ENCODE measurements at regions not wholly inside any gene's neighbourhood (a gene's known extent, or its start where the extent isn't known, plus 50 kb on each side); places are given as distances from the start of the nearest gene placed in this dataset.

DNA sequence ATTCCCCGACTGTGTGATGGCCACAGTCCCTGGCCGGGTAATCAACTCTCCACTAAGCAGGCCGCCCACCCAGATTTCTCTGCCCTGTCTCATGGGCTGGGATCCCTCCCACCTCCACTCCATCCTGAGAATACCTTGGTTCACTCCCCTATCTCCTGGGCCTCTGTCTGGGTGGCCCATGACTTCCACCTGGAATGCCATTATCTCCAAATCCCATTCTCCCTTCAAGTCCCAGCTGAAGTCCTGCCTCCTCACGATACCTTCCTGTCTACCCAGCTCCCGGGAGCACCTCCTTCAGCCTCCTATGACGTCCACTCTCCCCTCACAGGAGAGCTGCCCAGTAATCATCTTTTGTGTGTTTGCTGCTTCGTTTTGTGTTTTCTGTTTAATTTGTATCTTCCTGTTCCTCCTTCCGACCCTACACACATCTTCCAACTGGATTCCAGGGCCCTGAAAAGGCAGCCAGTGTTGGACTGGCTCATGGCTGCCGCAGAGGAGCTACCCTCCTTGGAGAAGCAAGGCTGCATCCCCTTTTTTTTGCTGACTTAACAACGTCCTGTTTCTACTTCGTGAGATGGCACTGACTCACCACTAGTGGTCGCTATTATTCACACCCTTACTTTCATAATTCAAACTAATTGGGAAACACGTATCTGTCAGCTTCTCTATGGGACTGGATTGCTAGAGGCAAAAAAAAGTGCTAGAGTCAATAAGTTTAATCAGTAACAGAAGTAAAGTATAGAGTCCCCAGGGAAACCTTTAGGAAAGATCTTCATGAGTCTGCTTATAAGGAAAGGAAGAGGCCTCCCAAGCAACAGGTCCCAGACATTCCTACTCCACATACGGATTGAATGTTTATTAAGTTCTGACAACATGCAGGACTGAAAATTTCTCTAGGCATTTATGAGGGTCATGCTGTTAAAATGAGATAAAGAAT lies 171.9 kb upstream of the GATA6 start:
- H3K27me3 ChIP-seq (ENCODE audit: control insufficient read depth, insufficient read depth, low read length), result no peaks in the 10 kb centered on the region
- H3K4me2 ChIP-seq (ENCODE audit: low read length), result peak overlapping the region; percentile 13
- no peak overlapping the region for H3K9ac ChIP-seq (ENCODE audit: low read depth, low read length)
- no peaks in the 10 kb centered on the region for H3K36me3 ChIP-seq (ENCODE audit: insufficient read depth, low read length)
- no peak overlapping the region for H3K4me3 ChIP-seq (ENCODE audit: low read length)
- no peaks in the 10 kb centered on the region for H3K9me3 ChIP-seq (replicated peaks; ENCODE audit: low read length)
- H3K4me1 ChIP-seq (ENCODE audit: control insufficient read depth, insufficient read depth, low read length), result no peaks in the 10 kb centered on the region

- Histone ChIP-seq H3K4me1 (ENCODE audit: control insufficient read depth, insufficient read depth, low read length) (no peaks in the 10 kb centered on the region), H3K4me2 (ENCODE audit: low read length) (no peak overlapping the region), H3K27me3 (ENCODE audit: control insufficient read depth, insufficient read depth, low read length) (no peaks in the 10 kb centered on the region), H3K36me3 (ENCODE audit: insufficient read depth, low read length) (no peaks in the 10 kb centered on the region), H3K9me3 (replicated peaks; ENCODE audit: low read length) (no peaks in the 10 kb centered on the region), H3K4me3 (ENCODE audit: low read length) (no peak overlapping the region), H3K9ac (ENCODE audit: low read depth, low read length) (no peak overlapping the region)
Measured at GRCh38 chr18:21998486-21998885, 170.9 kb upstream of the GATA6 start.

DNA sequence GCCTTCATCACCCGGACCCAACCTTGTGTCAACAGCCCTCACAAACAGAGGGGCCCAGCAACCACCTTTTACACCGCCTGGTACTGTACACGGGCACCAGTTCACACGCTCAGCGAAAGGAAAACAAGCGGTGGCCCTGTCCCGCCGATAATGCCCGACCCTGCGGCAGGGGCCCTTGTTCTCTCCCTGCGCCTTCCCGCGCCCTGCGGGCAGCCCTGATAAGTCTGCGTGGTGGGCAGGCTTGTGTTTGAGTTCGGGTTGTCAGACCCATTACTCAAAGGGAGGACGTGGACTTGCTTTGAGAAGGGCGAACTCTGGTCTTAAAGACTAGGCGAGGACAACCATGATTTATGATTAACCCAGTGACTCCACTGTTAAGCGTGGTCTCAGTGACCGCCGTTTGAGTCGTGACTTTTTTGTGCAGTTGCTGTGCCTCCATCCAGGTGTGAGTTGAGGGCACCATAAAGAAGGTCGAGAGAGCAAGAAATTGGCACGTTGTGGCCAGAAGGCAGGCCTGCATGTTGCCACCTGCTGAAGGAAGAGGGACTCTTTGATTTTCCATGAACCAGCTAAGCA lies 167.4 kb upstream of the GATA6 start:
- Histone ChIP-seq H3K36me3 (ENCODE audit: insufficient read depth, low read length) (no peaks in the 10 kb centered on the region), H3K4me1 (ENCODE audit: control insufficient read depth, insufficient read depth, low read length) (no peaks in the 10 kb centered on the region), H3K4me2 (ENCODE audit: low read length) (no peak overlapping the region), H3K4me3 (ENCODE audit: low read length) (no peak overlapping the region), H3K9ac (ENCODE audit: low read depth, low read length) (no peak overlapping the region), H3K9me3 (replicated peaks; ENCODE audit: low read length) (no peaks in the 10 kb centered on the region), H3K27me3 (ENCODE audit: control insufficient read depth, insufficient read depth, low read length) (no peaks in the 10 kb centered on the region)

- H3K4me1 ChIP-seq (ENCODE audit: control insufficient read depth, insufficient read depth, low read length), result no peaks in the 10 kb centered on the region
Measured at GRCh38 chr18:22005191-22005841, 164.1 kb upstream of the GATA6 start.

DNA sequence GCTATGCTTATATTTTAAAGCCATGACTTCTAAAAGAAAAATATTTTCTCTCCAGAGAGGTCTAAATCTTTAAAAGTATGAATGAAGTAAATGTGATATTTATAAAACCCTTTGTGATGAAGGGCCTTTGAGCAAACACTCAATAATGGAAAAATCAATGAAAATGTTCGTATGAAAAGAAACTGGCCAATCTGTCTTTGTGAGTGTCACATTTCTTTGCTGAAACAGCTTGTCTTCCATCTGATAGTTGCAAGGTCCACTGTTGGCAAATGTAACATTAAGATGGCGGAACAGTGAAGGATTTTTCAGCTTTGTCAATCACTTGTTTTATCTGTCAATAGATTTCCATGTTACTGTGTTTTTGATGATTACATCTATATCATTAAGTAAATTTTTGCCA lies 162.9 kb upstream of the GATA6 start:
- Histone ChIP-seq H3K9ac (ENCODE audit: low read depth, low read length) (no peak overlapping the region), H3K4me3 (ENCODE audit: low read length) (no peak overlapping the region)

More at GRCh38 chr18:22005191-22005841, 164.1 kb upstream of the GATA6 start:
- H3K4me3 ChIP-seq (ENCODE audit: low read length), result no peak overlapping the region
- no peaks in the 10 kb centered on the region for H3K27me3 ChIP-seq (ENCODE audit: control insufficient read depth, insufficient read depth, low read length)
- no peaks in the 10 kb centered on the region for H3K36me3 ChIP-seq (ENCODE audit: insufficient read depth, low read length)
- H3K9ac ChIP-seq (ENCODE audit: low read depth, low read length), result no peak overlapping the region
- no peak overlapping the region for H3K4me2 ChIP-seq (ENCODE audit: low read length)
- H3K9me3 ChIP-seq (replicated peaks; ENCODE audit: low read length), result no peaks in the 10 kb centered on the region

GRCh38 chr18:22009242-22009641 lies 160.1 kb upstream of the GATA6 start:
- no peaks in the 10 kb centered on the region for H3K27me3 ChIP-seq (ENCODE audit: control insufficient read depth, insufficient read depth, low read length)
- H3K9me3 ChIP-seq (replicated peaks; ENCODE audit: low read length), result no peaks in the 10 kb centered on the region

More for the DNA sequence above, 162.9 kb upstream of the GATA6 start:
- Histone ChIP-seq H3K36me3 (ENCODE audit: insufficient read depth, low read length) (no peaks in the 10 kb centered on the region), H3K27me3 (ENCODE audit: control insufficient read depth, insufficient read depth, low read length) (no peaks in the 10 kb centered on the region), H3K4me2 (ENCODE audit: low read length) (no peak overlapping the region), H3K4me1 (ENCODE audit: control insufficient read depth, insufficient read depth, low read length) (no peaks in the 10 kb centered on the region), H3K9me3 (replicated peaks; ENCODE audit: low read length) (no peaks in the 10 kb centered on the region)

DNA sequence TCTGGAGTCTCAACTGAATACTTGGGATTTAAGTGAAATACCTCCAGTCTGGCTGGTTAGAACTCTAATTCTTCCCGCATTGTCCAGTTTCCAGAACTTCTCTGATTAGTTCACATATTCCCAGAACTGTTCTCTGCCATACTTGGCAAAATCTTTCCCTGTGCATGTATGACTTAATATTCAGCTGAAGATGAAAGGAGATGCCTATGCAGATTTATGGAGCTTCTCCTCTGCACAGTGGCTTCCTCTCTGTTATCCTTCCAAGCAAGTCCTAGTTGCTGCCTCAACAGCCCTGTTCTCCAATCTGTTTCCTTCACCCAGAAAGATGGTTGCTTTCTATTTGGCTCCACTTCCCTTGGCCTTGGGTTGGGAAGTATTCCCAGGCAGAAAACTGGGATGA lies 155.4 kb upstream of the GATA6 start:
- H3K9ac ChIP-seq (ENCODE audit: low read depth, low read length), result no peak overlapping the region
- no peak overlapping the region for H3K4me3 ChIP-seq (ENCODE audit: low read length)
- no peaks in the 10 kb centered on the region for H3K36me3 ChIP-seq (ENCODE audit: insufficient read depth, low read length)
- H3K4me1 ChIP-seq (ENCODE audit: control insufficient read depth, insufficient read depth, low read length), result no peaks in the 10 kb centered on the region
- no peaks in the 10 kb centered on the region for H3K9me3 ChIP-seq (replicated peaks; ENCODE audit: low read length)
- H3K27me3 ChIP-seq (ENCODE audit: control insufficient read depth, insufficient read depth, low read length), result no peaks in the 10 kb centered on the region
- H3K4me2 ChIP-seq (ENCODE audit: low read length), result no peak overlapping the region

More at GRCh38 chr18:22009242-22009641, 160.1 kb upstream of the GATA6 start:
- Histone ChIP-seq H3K4me3 (ENCODE audit: low read length) (no peak overlapping the region), H3K36me3 (ENCODE audit: insufficient read depth, low read length) (no peaks in the 10 kb centered on the region), H3K4me1 (ENCODE audit: control insufficient read depth, insufficient read depth, low read length) (no peaks in the 10 kb centered on the region), H3K9ac (ENCODE audit: low read depth, low read length) (no peak overlapping the region), H3K4me2 (ENCODE audit: low read length) (no peak overlapping the region)

GRCh38 chr18:22015156-22015555 lies 154.2 kb upstream of the GATA6 start:
- Histone ChIP-seq H3K27me3 (ENCODE audit: control insufficient read depth, insufficient read depth, low read length) (no peaks in the 10 kb centered on the region), H3K4me2 (ENCODE audit: low read length) (no peak overlapping the region), H3K9ac (ENCODE audit: low read depth, low read length) (no peak overlapping the region), H3K4me3 (ENCODE audit: low read length) (no peak overlapping the region), H3K9me3 (replicated peaks; ENCODE audit: low read length) (no peaks in the 10 kb centered on the region), H3K4me1 (ENCODE audit: control insufficient read depth, insufficient read depth, low read length) (no peaks in the 10 kb centered on the region), H3K36me3 (ENCODE audit: insufficient read depth, low read length) (no peaks in the 10 kb centered on the region)

DNA sequence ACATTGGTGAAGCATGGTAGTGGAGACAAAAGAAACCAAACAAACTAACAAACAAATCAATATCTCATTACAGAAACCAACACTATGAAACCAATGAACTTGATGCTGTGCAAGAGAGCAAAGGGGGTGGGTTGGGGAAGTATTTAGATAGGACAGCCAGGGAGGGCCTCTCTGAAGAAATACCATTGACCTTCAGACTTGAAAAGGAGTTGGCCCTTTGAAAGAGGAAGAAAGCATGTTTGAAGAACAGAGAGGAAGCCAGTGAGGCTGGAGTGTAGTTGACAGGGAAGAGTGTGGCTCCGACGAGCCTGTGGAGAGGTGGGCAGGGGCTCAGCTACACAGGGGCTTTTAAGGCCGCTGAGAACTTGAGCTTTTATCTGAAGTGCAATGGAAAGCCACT lies 151.0 kb upstream of the GATA6 start:
- Histone ChIP-seq H3K9ac (ENCODE audit: low read depth, low read length) (no peak overlapping the region), H3K9me3 (replicated peaks; ENCODE audit: low read length) (no peaks in the 10 kb centered on the region), H3K27me3 (ENCODE audit: control insufficient read depth, insufficient read depth, low read length) (no peaks in the 10 kb centered on the region), H3K36me3 (ENCODE audit: insufficient read depth, low read length) (no peaks in the 10 kb centered on the region), H3K4me2 (ENCODE audit: low read length) (no peak overlapping the region), H3K4me1 (ENCODE audit: control insufficient read depth, insufficient read depth, low read length) (no peaks in the 10 kb centered on the region), H3K4me3 (ENCODE audit: low read length) (no peak overlapping the region)

DNA sequence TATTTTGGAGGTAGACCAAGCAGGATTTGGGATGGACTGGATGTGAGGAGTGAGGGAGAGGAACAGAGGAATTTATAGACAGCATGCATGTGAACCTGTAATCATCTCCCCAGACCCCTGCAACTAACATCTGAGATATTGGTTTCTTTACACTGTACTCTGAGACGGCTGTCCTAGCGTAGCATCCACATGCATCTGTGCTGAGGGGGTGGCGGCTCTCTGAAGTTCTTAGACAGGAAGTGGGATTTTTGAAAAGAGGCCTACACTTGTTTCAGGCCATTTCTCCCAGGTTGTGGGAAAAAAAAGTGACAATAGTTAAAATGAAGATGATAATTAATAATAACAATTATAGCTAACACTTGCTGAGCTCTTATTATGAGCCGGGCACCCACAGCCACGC lies 150.2 kb upstream of the GATA6 start:
- Histone ChIP-seq H3K27me3 (ENCODE audit: control insufficient read depth, insufficient read depth, low read length) (no peaks in the 10 kb centered on the region), H3K4me3 (ENCODE audit: low read length) (no peak overlapping the region), H3K4me1 (ENCODE audit: control insufficient read depth, insufficient read depth, low read length) (no peaks in the 10 kb centered on the region), H3K9me3 (replicated peaks; ENCODE audit: low read length) (no peaks in the 10 kb centered on the region), H3K9ac (ENCODE audit: low read depth, low read length) (no peak overlapping the region), H3K36me3 (ENCODE audit: insufficient read depth, low read length) (no peaks in the 10 kb centered on the region), H3K4me2 (ENCODE audit: low read length) (no peak overlapping the region)

GRCh38 chr18:22020127-22020866 lies 149.1 kb upstream of the GATA6 start:
- Histone ChIP-seq H3K9me3 (replicated peaks; ENCODE audit: low read length) (no peaks in the 10 kb centered on the region), H3K4me1 (ENCODE audit: control insufficient read depth, insufficient read depth, low read length) (no peaks in the 10 kb centered on the region), H3K36me3 (ENCODE audit: insufficient read depth, low read length) (no peaks in the 10 kb centered on the region), H3K4me2 (ENCODE audit: low read length) (no peak overlapping the region), H3K4me3 (ENCODE audit: low read length) (no peak overlapping the region), H3K9ac (ENCODE audit: low read depth, low read length) (no peak overlapping the region), H3K27me3 (ENCODE audit: control insufficient read depth, insufficient read depth, low read length) (no peaks in the 10 kb centered on the region)
